ENCODE measurements at regions not wholly inside any gene's neighbourhood (a gene's known extent, or its start where the extent isn't known, plus 50 kb on each side); places are given as distances from the start of the nearest gene placed in this dataset.

- TF ChIP-seq, protein P1, sequence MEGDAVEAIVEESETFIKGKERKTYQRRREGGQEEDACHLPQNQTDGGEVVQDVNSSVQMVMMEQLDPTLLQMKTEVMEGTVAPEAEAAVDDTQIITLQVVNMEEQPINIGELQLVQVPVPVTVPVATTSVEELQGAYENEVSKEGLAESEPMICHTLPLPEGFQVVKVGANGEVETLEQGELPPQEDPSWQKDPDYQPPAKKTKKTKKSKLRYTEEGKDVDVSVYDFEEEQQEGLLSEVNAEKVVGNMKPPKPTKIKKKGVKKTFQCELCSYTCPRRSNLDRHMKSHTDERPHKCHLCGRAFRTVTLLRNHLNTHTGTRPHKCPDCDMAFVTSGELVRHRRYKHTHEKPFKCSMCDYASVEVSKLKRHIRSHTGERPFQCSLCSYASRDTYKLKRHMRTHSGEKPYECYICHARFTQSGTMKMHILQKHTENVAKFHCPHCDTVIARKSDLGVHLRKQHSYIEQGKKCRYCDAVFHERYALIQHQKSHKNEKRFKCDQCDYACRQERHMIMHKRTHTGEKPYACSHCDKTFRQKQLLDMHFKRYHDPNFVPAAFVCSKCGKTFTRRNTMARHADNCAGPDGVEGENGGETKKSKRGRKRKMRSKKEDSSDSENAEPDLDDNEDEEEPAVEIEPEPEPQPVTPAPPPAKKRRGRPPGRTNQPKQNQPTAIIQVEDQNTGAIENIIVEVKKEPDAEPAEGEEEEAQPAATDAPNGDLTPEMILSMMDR (IDR thresholded peaks at IDR 0.05), result no peak
- no peak overlapping the region for H3K4me3 Mint-ChIP-seq
- no peaks in the 10 kb centered on the region for H3K4me1 ChIP-seq (ENCODE audit: control insufficient read depth, insufficient read depth, low read length)
- 30% methylated on average over 3 of the region's 3 CpGs for WGBS (ENCODE audit: insufficient coverage)
- H3K36me3 ChIP-seq (ENCODE audit: control insufficient read depth, insufficient read depth, low read length), result no peaks in the 10 kb centered on the region
- no peaks in the 10 kb centered on the region for H3K27me3 Mint-ChIP-seq (ENCODE audit: low read depth in 2 of 2)
- H3K27ac ChIP-seq (ENCODE audit: low read length), result no peak overlapping the region
- H3K27ac Mint-ChIP-seq, result no peak overlapping the region
- intact Hi-C loops (cut with micrococcal nuclease), result no loop called here
- no peaks in the 10 kb centered on the region for H3K4me1 Mint-ChIP-seq
- peaks cover 3% of the 10 kb centered on the region for H3K9me3 ChIP-seq (ENCODE audit: control insufficient read depth, insufficient read depth, low read length)
- DNase-seq (no peak), ATAC-seq (no peak)
- H3K36me3 Mint-ChIP-seq, result no peaks in the 10 kb centered on the region
- H3K9me3 Mint-ChIP-seq, result peaks cover 9 to 12% of the 10 kb centered on the region in 2 donors
- H3K4me3 ChIP-seq (ENCODE audit: low read length), result no peak overlapping the region
- H3K27me3 ChIP-seq (ENCODE audit: control insufficient read depth, insufficient read depth, low read length), result no peaks in the 10 kb centered on the region
Measured at GRCh38 chr10:57798830-57799229, 468.9 kb downstream of the IPMK start.

DNA sequence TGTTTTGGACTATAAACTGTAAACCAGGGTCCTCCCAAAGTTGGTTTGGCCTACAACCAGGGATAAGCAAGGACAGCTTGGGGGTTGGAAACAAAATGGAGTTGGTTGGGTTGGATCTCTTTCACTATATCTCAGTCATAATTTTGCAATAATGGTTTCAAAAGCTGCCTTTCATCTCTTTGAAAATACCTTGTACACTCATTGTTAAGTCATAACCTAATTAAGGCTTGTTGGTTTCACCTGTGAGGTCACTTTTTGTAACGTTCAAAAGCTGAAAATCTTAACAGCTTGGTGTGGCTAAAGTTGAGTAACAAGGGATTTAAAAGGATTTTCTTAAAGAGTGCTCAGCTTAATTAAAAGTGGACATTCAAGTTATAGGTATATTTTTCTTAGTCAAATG lies 476.1 kb downstream of the IPMK start:
- no peaks in the 10 kb centered on the region for H3K4me1 Mint-ChIP-seq
- WGBS (ENCODE audit: insufficient coverage), result 92% methylated on average over 1 of the region's 1 CpG
- no peaks in the 10 kb centered on the region for H3K27me3 ChIP-seq (ENCODE audit: control insufficient read depth, insufficient read depth, low read length)

DNA sequence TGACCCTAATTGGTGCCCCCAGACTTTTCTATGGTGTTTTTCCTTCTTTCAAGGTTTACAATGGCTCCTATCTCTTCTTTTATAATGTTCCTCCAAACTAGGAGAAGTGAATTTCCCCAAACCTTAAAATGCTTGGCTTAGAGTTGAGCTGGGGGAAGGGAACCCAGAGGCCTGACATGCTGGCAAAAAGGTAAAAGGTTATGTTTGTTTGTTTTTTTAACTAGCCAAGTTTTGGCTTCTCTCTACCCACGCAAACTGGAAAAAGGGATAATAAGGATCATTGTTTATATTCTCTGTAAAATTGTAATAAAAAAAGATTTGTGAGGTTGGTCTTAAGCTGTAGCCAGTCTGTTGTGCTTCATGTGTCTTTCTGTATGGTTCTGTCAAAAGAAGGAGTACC lies 477.0 kb downstream of the IPMK start:
- H3K4me1 Mint-ChIP-seq, result no peaks in the 10 kb centered on the region
- Histone ChIP-seq H3K9me3 (ENCODE audit: control insufficient read depth, insufficient read depth, low read length) (peaks cover 10% of the 10 kb centered on the region), H3K27ac (ENCODE audit: low read length) (no peak overlapping the region), H3K4me1 (ENCODE audit: control insufficient read depth, insufficient read depth, low read length) (no peaks in the 10 kb centered on the region), H3K27me3 (ENCODE audit: control insufficient read depth, insufficient read depth, low read length) (no peaks in the 10 kb centered on the region), H3K36me3 (ENCODE audit: control insufficient read depth, insufficient read depth, low read length) (no peaks in the 10 kb centered on the region), H3K4me3 (ENCODE audit: low read length) (no peak overlapping the region)
- TF ChIP-seq, protein P1 (IDR thresholded peaks at IDR 0.05), result no peak
- no peak overlapping the region for H3K27ac Mint-ChIP-seq
- ATAC-seq (no peak), DNase-seq (no peak)
- H3K9me3 Mint-ChIP-seq, result peaks cover 11 to 12% of the 10 kb centered on the region in 2 donors
- WGBS (ENCODE audit: insufficient coverage), result 20% methylated on average over 1 of the region's 1 CpG
- no peaks in the 10 kb centered on the region for H3K36me3 Mint-ChIP-seq
- H3K4me3 Mint-ChIP-seq, result no peak overlapping the region
- intact Hi-C loops (cut with micrococcal nuclease), result no loop called here
- H3K27me3 Mint-ChIP-seq (ENCODE audit: low read depth in 2 of 2), result no peaks in the 10 kb centered on the region

More for the DNA sequence above, 476.1 kb downstream of the IPMK start:
- intact Hi-C loops (cut with micrococcal nuclease), result no loop called here
- TF ChIP-seq, protein P1 (IDR thresholded peaks at IDR 0.05), result no peak
- Mint-ChIP-seq H3K4me3 (no peak overlapping the region), H3K27me3 (ENCODE audit: low read depth in 2 of 2) (no peaks in the 10 kb centered on the region), H3K36me3 (no peaks in the 10 kb centered on the region), H3K27ac (no peak overlapping the region), H3K9me3 (peaks cover 11 to 12% of the 10 kb centered on the region in 2 donors)
- Histone ChIP-seq H3K36me3 (ENCODE audit: control insufficient read depth, insufficient read depth, low read length) (no peaks in the 10 kb centered on the region), H3K9me3 (ENCODE audit: control insufficient read depth, insufficient read depth, low read length) (peaks cover 10% of the 10 kb centered on the region), H3K4me3 (ENCODE audit: low read length) (no peak overlapping the region), H3K27ac (ENCODE audit: low read length) (no peak overlapping the region), H3K4me1 (ENCODE audit: control insufficient read depth, insufficient read depth, low read length) (no peaks in the 10 kb centered on the region)
- no peak for ATAC-seq
- no peak for DNase-seq

- intact Hi-C loops (cut with micrococcal nuclease), result no loop called here
- Mint-ChIP-seq H3K9me3 (peaks cover 11 to 12% of the 10 kb centered on the region in 2 donors), H3K36me3 (no peaks in the 10 kb centered on the region), H3K4me1 (no peaks in the 10 kb centered on the region), H3K4me3 (no peak overlapping the region), H3K27ac (no peak overlapping the region), H3K27me3 (ENCODE audit: low read depth in 2 of 2) (no peaks in the 10 kb centered on the region)
- Histone ChIP-seq H3K4me3 (ENCODE audit: low read length) (no peak overlapping the region), H3K9me3 (ENCODE audit: control insufficient read depth, insufficient read depth, low read length) (peaks cover 7% of the 10 kb centered on the region), H3K36me3 (ENCODE audit: control insufficient read depth, insufficient read depth, low read length) (no peaks in the 10 kb centered on the region), H3K4me1 (ENCODE audit: control insufficient read depth, insufficient read depth, low read length) (no peaks in the 10 kb centered on the region), H3K27me3 (ENCODE audit: control insufficient read depth, insufficient read depth, low read length) (no peaks in the 10 kb centered on the region), H3K27ac (ENCODE audit: low read length) (no peak overlapping the region)
- DNase-seq (no peak), ATAC-seq (no peak)
- TF ChIP-seq, protein P1 (IDR thresholded peaks at IDR 0.05), result no peak
- WGBS (ENCODE audit: insufficient coverage), result 95% methylated on average over 3 of the region's 3 CpGs
Measured at GRCh38 chr10:57788117-57788516, 479.6 kb downstream of the IPMK start.
